DMS153 treated with DMSO at 0.1 percent for 48 hours (cell line): ENCODE measurements at regions not wholly inside any gene's neighbourhood (a gene's known extent, or its start where the extent isn't known, plus 50 kb on each side); places are given as distances from the start of the nearest gene placed in this dataset.
"Not testable (repeated sequence)": the region's sequence is repeated elsewhere in the genome, so short reads cannot be mapped to it uniquely, and the experiment has no call there.

ENCODE experiments used
- DNase-seq: peaks from one replicate; lab custom pipeline; 2025; ENCODE audit not compliant: unreplicated experiment; lab: John Stamatoyannopoulos, UW

GRCh38 chr3:159672728-159673688 lies 315.6 kb upstream of the IL12A start:
- no peak for DNase-seq

DNA sequence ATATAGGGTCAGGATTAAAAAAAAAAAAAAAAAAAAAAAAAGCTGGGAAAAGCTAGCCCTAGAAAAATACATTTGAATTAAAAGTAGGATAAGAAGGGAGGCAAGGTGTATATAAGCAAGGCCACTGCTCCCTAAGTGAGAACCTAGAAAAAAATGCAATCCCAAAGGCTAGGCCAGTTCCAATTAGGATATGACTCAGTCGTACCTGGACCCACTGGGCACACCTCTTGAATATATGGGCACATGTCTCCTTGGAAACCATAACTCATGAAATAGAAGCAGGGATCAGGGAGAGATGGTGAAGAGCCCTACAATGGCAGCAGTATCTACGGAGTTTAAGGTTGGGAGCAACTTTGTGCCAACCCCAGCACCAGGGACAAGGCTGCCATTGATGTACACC lies 314.1 kb upstream of the IL12A start:
- DNase-seq = no peak

DNA sequence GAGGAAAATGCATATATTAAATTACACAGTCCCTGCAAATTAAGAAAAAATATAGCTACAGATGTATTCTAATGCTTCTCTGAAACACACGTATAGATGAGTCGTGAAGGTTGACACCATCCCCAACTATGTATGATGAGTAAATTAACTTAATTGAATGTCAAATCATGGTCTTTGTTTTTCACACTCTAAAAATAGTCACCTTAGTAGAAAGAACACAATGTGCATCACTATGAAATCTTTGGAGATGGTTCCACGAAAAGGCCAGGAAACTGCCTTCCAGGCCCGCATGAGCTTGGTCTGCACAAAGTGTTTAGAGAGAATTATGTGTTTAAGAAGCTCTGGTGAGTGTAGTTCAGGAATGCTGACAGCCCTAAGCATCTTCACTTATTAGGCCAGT lies 313.4 kb upstream of the IL12A start:
- no peak for DNase-seq

DNA sequence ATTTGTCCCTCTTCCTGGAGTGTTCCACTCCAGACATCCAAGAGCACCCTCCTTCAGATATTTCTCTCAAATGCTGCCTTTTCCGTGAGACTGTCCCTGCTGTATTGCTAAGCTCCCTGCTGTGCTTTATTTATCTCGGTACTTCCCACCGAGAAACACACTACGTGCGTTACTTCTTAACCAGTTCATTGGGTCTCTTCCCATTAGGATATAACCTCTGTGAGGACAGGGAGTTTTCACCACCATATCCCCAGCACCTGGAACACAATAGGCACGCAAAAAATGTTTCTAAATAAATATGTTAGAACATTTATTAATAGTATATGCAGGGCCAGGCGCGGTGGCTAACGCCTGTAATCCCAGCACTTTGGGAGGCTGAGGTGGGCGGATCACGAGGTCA lies 308.7 kb upstream of the IL12A start:
- DNase-seq = no peak

GRCh38 chr3:159681717-159682116 lies 306.9 kb upstream of the IL12A start:
- DNase-seq = not testable (repeated sequence)

DNA sequence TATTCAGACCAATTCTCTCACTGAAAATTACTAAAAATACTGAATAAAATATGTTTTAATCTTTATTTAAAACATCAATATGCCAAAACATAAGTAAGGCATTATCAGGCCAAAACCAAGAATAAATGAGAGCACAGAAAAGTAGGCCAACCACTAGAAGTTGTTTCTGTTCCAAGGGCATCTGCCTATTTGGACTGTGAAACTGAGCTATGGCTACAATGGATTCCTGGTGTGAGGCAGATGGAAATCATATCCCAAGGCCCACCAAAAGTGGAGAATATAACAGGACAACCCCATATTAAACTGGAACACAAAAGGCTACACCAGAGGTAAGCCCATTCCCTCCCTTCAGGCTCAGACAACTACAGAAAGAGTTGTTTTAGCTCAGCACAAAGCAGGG lies 302.8 kb upstream of the IL12A start:
- no peak for DNase-seq

- no peak for DNase-seq
Observed at GRCh38 chr3:159693226-159693625, 295.4 kb upstream of the IL12A start.

- no peak for DNase-seq
Observed at GRCh38 chr3:159711560-159712333, 276.9 kb upstream of the IL12A start.

- DNase-seq = no peak
Observed at GRCh38 chr3:159721324-159721723, 267.3 kb upstream of the IL12A start.

GRCh38 chr3:159723295-159723694 lies 265.3 kb upstream of the IL12A start:
- DNase-seq = no peak

GRCh38 chr3:159724627-159725026 lies 264.0 kb upstream of the IL12A start:
- DNase-seq = no peak

- DNase-seq = no peak
Observed at GRCh38 chr3:159726231-159726964, 262.2 kb upstream of the IL12A start.

DNA sequence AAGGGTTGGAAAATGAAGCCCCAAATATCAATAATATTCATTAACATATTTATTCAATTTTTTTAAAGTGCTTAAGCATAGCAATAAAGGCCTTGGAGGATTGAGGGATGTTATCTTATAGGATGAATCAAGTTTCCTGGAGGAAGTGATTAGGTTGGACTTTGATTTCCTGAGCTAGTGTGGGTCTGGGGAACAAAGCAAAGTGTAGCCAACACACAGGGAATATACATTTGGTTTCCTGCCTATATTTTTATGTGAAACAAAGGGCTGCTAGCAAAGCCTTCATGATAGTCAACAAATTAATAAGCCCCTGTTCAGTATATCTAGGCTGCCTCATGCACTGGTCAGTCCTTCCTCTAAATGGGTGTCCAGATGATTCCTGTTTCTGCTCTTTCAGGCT lies 261.1 kb upstream of the IL12A start:
- no peak for DNase-seq

- no peak for DNase-seq
Observed at GRCh38 chr3:159731254-159731653, 257.4 kb upstream of the IL12A start.

GRCh38 chr3:159732172-159733111 lies 256.2 kb upstream of the IL12A start:
- no peak for DNase-seq

GRCh38 chr3:159733194-159733860 lies 255.3 kb upstream of the IL12A start:
- DNase-seq = no peak

GRCh38 chr3:159734681-159735080 lies 254.0 kb upstream of the IL12A start:
- DNase-seq = no peak

GRCh38 chr3:159739166-159739565 lies 249.5 kb upstream of the IL12A start:
- no peak for DNase-seq

DNA sequence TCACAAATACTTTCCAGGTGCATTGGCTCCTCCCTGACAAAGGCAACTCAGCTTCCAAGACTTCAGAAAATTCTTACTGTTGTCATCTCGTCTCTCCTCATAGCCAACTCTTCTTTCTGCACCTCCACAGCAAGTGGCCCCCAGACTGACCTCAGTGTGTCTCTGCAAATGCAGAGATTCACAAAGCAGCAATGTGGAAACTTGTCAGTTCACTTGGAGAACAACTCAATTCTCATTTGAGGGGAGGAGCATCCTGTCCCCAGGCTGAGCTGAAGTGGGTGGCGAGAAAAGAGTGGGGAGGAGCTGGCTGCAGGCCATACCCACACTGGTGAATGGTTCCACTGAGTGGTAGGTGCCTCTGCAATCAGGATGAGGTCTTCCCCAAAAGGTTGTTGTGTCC lies 248.7 kb upstream of the IL12A start:
- no peak for DNase-seq

DNA sequence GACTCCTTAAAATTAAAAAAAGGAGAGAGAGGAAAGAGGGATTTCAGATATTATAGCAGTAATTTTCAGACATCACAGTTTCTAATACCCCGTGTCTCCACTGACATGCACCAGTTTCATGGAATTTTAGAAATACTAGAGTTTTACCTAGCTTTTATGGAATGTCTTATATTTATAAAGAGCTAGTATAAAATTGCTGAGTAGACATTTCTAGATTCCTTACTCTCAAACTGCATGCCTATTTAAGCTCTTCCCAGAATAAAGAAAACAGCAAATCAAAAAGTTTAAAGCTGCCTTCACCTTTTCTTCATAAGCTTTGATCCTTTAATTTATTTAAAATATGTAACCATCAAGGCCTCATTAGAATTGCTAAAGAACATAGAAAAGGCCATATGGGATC lies 247.4 kb upstream of the IL12A start:
- no peak for DNase-seq
